HG02623 (cell line): ENCODE measurements at regions not wholly inside any gene's neighbourhood (a gene's known extent, or its start where the extent isn't known, plus 50 kb on each side); places are given as distances from the start of the nearest gene placed in this dataset.

Source experiments
- ATAC-seq: cut with Tn5 transposase; IDR thresholded peaks from one replicate; pipeline ENCODE4 v1.9.1; 2021; ENCODE audit warnings: moderate library complexity; ENCODE audit not compliant: unreplicated experiment

DNA sequence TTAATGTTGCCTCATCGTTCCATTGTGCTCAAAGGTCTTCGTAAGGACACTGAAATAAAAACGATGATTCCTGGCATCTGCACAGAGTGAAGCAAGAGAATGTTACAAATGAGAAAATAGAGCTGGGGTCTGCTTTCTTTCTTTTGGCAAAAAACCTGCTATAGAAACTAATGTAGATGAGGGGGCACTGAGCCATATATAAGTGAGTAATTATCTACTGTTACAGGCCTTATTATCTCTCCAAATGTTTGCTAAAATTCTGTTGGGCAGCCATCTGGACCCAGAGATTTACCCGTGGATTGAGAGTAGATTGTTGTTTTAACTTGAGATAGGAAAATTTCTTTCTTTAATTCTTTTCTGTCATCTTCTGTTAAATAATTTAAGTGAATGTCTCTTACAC, 472.5 kb upstream of the PIK3C3 start:
- no peak for ATAC-seq

DNA sequence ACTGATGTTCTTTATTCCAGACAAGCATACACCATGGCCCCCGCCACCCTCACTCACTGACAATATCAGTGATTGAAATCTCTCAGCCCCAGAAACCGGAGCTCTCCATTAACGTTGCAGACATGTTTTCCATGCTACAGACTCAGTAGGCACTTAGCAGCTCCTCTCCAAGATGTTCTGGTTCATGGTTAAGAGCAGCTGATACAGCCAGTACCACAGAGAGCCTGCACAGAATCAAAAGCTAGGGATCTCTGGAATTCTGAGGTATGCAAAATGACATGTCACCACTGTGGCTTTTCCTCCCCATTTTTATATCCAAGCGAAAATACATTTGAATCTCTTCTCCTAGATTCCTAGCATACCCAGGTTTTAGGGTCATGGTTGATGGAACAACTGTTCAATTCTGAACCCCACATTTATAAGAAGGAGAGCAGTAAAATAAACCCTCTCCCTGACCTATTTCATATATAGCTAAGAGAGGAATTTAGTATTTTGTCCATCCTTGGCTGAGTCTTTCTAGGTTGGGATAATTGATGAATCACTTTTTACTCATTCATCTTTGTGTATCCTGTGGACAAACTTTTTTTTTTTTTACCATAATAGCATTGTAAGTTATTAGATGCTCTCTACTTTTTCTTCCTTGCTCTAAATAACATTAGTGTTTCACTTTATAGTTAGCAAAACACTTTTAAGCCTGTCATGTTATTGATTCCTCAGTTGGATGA, 488.4 kb upstream of the PIK3C3 start:
- no peak for ATAC-seq

DNA sequence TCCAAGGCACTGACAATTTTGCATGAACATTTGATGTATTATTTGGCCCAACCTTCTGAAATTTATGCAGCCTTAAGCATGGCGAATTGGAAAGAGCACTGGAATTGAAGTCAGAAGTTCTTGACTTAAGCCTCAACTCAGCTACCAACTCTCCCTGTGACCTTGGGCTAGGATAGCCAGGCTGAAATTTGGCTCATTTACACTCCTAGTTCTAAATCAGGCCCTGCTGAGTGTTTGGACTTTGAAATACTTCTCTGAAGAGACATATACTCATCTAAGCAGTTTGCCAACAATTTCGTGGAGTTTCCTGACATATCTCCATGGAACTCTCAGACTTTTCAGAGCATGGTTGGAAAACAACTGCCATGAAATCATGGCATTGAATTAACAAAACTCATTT, 489.6 kb upstream of the PIK3C3 start:
- ATAC-seq = no peak

DNA sequence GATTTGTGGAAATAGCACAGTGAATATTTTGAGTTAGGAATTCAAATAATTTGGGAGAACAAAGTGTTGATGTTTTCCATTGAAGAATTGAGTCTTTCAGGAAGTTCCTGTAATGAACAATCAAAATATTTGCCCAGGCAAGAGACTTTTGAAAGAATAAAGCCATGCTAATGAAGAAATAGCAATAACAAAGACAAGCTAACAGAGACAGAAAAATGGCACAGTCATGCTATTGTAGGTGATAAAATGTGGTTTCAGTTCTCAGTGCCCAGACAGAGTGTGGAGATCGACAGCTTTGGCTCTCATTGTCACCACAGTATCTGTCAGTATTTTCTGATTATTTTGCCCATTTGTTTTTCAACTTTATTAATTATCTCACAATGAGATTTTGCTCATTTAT, 490.8 kb upstream of the PIK3C3 start:
- ATAC-seq = no peak

DNA sequence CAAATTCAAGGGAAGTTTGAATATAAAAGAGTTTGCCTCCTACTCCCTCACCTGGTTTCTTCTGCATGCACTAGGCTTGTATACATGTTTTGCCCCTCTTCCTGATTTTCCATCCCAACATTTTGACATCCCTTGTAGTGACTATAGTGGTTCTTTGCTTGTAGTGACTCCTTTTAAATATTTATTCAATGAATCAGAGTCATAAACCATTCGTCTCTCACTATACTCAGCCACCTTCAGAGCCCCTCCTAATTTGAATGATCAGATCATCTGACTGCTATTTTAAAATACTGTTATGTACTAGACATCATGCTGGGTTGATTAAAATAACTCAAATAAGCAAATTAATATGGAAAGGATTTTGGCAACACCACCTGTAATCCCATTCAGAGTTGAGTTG, 492.1 kb upstream of the PIK3C3 start:
- no peak for ATAC-seq

DNA sequence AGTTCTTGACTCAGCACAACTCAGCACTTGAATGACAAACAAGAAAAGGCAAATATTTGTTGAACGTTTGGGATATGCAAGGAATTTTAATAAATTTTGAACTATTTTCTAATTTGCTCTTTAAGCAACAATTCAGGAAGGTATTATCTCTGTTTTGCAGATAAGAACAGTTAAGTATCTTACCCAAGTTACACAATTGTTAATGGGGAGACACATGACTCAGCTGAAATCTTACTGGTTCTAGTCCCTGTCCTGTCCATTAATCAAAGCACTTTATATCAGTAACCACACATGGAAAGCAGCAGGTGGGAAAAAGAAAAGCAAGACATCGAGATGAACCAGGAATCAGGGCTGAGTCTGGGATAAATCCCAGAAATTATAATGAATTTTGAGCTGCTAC, 493.9 kb upstream of the PIK3C3 start:
- no peak for ATAC-seq

DNA sequence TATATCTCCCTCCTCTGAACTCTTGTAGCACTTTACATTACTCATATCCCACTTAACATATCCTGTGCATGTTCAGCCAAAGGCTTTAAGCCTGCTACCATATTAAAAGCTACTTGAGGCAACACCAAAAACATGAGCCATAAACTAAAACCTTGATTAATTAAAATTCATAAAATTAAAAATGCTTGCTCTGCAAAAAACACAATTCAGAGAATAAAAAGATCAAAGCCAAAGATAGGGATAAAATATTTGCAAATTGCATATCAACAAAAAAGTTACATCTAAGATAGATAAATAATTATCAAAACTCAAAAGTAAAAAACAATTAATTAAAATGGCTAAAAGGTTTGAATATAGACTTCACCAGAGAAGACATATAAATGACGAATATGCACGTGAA, 495.4 kb upstream of the PIK3C3 start:
- no peak for ATAC-seq

DNA sequence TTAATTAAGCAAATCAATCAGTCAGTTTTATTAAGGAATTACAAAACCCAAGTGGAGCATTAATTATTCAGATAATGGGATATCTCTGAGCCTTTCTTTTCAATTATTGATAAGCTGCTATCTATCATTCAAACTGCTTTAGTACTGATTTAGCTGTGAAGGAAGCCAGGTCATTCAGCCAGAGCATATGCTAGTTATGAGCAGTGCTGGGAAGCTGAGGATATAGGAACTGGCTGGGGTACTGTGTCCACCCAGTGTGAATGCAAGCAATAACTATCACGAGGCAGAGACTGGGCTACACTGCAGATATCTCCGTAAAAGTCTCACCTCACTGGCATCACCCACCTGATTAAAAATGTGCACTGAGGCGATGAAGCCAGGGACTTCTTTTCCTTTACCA, 496.7 kb upstream of the PIK3C3 start:
- no peak for ATAC-seq

DNA sequence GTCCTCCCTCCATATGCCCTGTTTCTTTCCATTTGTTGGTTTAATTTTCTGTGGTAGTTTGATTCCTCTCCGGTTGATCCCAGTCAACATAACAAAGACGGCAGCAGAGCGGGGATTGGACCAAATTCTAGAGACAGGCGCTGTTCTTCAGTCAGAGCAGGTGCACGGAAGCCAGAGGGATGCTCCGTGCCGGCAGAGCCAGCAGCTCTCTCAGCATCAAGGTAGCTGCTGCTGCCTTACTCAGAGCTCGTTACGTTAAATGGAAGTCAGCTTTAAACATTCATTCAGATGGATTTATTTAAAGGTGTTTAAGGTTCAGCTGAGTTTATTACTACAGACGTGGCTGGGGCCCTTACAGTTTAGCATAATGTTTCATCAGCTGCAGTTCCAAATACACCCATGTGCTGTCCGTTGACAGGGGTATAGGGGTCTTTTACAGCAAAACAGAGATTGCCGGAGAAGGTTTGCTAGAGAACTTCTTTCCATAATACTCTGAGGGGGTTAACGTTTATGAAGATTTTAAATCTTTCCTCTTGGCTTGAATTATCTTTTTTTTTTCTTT, 497.2 kb upstream of the PIK3C3 start:
- ATAC-seq = no peak

DNA sequence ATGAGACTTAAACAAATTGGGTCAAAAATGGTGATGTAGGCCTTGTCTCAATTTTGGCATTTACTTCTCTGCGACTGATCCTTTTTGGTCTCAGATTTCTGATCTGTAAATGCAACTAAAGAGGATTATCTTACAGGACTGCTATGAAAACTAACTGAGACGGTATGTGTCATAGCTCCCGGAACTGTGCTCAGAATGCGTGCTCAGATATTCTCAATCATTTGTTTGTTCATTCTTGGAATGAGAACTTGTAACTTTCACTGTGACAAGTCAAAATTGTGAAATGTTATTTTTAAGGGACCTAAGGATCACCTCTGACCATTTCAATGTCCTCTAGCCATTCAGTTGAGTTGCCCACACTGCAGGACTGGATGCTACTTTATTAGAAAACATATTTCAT, 498.2 kb upstream of the PIK3C3 start:
- ATAC-seq = no peak

DNA sequence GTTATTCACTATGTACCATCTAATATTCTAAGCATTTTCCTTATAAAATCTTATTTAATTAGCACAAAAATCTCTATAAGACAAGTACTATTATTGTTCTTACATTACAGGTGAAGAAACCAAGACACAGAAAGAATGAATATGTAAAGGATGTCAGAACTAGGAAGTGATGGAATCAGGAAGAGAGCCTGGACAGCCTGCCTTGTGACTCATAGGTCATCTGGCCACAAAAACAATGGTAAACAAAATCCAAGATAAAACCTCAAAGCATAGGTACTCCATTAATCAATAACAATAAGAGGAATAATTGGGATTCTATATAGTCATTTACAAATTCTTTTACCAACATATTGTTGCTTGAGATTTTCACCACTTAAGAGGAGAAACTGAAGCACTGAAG, 505.4 kb upstream of the PIK3C3 start:
- no peak for ATAC-seq

DNA sequence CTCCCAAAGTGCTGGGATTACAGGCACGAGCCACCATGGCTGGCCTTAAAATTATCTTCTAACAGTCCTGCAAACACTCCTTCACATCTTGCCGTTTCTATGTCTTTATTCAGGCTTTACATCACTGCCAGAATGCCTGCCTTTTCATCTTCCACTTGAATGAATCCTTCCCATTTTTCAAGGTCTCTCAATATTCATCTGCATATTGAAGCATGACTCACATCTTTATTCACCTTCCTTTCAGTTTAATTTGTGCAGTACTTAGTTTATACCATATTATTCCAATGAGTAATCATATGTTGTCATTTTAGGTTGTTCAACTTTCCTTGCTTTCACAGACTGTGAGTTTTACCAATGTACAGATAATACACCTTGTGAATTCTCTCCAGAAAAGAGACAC, 510.1 kb upstream of the PIK3C3 start:
- no peak for ATAC-seq

DNA sequence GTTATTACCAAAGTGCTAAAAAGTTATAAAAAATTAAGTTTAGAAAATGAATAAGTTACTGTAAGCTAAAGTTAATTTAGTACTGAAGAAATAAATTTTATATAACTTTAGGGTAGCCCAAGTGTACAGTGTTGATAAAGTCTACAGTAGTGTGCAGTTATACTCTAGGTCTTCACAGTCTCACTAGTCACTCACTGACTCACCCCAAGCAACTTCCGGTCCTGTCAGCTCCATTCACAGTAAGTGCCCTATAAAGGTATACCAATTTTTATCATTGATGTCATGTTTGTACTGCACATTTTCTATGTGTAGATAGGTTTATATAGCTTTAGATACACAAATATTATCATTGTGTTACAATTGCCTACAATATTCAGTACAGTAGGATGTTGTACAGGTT, 518.3 kb upstream of the PIK3C3 start:
- no peak for ATAC-seq

DNA sequence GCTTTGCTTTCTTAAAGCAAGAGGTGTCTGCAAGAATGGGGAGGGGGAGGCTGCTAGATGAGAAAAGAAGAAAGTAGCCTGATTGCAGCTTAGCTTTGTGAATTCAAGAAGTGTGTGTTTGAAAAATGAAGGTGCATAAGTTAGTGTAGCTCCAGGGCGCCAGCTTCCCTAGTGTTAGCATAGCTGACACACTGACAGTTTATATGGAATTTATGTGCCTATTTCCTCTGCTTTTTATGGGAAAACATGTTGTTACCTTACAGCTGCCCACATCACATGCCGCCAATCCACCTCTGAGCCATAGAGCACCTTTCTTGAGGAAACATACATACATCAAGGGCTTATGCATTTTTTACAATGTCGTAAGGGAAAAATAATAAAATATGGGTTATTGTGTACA, 536.4 kb upstream of the PIK3C3 start:
- ATAC-seq = no peak

DNA sequence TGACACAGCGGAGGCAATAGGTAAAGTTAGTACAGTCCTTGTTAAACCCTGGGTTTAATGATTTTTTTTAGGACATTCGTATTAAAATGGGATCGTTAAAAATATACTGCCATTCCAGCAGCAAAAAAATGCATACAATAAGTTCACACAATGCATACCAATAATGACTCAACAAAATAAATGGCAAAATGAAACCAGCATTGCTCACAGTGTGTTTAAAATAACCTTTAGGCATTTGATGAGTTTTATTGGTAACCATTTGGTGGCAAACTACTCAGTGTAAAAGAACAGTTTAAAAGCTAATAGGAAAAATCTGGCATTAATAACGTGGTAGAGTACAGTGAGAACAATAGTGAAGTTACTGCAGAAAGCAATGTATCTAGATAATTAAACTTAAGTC, 539.0 kb upstream of the PIK3C3 start:
- ATAC-seq = no peak

DNA sequence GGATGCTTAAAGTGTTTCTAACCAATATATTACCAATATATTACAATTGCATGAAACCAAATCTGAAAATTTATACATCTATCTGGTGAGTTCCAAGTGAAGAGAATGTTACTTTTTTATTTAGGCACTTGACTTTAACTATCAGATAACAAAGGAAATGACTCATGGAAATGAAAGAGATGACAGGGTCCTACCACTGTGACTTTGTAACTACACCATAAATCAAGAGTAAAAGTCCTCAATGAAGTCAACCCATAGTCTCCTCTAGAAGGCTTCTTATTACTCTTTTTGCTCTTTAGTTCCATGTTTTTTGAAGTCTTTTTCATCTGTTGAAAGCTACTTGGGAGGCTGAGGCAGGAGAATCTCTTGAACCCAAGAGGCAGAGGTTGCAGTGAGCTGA, 545.0 kb upstream of the PIK3C3 start:
- no peak for ATAC-seq

DNA sequence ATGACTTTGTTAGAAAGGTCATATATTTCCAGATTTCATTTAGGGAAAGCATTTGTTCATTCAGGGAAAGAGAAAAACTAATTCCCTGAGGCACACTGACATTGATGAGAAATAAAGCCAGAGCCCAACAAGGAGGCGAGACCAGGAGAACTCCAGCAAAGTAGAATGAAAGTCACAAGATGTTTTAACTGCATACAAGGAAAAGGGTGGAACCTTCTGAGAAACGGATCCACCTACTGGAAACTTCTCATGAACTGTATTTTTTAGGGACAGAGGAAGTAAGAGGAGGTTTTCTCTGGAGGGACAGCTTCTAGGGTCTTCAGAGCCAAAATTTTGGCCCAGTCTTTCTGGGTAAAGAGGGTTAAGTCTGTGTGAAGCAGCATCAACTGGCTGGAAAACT, 548.2 kb upstream of the PIK3C3 start:
- no peak for ATAC-seq

DNA sequence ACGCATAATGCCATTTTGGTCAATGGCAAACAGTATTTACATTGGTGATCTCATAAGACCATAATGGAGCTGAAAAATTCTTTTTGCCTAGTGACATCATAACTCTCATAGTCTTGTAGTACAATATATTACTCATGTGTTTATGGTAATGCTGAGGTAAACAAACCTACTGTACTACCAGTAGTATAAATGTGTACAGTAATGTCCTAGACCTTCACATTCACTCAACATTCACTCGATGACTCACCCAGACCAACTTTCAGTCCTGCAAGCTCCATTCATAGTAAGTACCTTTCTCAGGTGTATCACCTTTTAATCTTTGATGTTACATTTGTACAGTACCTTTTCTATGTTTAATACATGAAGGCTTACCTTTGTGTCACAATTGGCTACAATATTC, 558.2 kb upstream of the PIK3C3 start:
- ATAC-seq = no peak

DNA sequence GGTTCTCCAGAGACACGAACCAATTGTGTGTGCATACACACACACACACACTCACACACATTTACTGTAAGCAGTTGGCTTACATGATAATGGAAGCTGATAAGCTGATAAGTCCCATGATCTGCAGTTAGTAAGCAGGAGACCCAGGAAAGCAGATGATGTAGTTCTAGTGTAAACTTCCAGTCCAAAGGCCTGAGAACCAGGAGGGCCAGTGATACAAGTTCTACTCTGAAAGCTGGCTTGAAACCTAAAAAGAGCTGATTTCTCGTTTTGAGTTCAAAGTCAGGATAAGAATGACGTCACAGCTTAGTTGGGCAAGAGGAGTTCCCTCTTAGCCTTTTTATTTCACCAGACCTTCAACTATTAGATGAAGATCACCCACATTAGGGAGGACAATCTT, 558.8 kb upstream of the PIK3C3 start:
- no peak for ATAC-seq

DNA sequence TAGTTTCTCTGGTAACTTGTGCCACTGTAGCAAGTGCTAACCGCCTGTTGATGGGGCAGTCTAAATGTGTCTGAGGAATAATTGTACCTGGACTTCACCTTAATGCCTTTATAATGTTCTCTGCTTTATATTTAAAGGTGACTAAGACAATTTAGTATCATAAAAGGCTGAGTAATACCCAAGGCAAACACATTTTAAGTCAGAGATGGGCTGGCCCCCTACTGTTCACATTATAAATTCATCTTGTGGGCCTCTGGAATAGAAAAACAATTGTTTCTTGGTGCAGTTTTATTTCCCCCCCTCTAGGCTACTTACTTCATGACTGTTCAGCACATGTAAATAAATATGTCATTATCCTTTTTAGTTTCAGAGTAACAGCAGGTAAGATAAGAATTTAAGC, 559.3 kb upstream of the PIK3C3 start:
- ATAC-seq = no peak

DNA sequence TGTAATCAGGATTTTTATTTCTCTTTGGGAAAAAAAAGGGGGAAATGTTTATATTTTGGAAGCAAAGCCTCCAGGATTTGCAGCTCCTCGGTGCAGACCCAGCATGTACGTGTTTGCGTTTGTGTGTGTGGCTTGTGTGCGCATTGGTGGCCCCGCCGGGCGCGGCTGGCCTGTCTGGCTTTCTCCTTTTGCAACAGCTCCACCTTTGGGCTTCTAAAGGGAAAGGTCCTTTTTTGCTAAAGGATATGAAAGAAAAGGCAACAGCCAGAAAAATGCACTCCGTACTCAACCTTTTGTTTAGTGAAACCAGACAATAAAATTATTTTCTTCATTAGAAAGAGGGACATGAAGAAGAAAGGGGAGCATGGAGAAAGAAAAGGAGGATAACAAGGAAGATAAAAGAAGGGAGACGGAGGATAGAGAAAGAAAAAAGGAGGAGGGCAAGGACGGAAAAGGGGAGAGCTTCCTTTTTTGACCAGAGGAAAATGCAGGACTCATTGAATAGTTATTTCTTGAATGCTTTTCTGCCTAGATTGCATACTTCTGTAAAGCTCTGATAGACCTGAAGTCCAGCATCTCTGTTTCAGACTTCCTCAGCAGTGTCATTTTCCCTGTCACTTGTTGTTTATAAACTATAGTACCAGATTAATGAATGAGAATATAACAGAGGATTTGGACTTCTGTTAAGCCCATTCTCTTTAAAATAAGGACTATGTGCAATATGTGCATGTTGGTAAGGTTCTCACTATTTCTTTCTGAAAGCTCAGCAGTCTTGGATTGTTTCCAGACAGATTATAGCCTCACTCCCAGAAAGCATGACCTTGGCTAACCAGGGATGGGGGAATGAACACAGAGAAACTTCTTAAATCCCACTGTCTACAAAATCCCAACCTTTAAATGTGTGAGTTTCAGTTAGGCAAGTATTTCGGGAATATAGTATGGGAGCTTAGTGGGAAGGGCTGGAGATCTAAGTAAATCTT, 563.1 kb upstream of the PIK3C3 start:
- ATAC-seq = no peak

DNA sequence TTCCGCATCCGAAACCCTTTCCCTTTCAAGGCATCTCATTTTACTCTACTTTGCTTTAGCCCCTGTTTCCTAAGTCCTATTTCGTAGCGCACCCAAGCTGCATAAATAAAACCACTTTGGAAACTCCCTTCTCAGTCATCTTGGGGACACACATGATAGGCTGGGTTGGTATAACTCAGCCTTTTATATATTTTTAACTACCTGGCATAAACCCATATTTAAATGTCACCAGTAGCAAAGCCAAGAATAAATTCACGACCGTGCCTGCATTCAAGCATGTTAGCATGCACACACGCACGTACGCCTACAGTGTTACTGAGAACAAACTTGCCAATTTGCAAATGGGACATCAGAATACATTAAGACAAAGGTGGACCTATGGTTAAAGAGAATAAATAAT, 564.7 kb upstream of the PIK3C3 start:
- ATAC-seq = no peak
